ENCODE measurements at regions not wholly inside any gene's neighbourhood (a gene's known extent, or its start where the extent isn't known, plus 50 kb on each side); places are given as distances from the start of the nearest gene placed in this dataset.
"Not testable (repeated sequence)": the region's sequence is repeated elsewhere in the genome, so short reads cannot be mapped to it uniquely, and the experiment has no call there.

GRCh38 chr10:83764666-83765065, 374.6 kb upstream of the GHITM start:
- no peak overlapping the region for H3K4me3 ChIP-seq (ENCODE audit: low read depth, low read length)
- TF ChIP-seq, protein P1, sequence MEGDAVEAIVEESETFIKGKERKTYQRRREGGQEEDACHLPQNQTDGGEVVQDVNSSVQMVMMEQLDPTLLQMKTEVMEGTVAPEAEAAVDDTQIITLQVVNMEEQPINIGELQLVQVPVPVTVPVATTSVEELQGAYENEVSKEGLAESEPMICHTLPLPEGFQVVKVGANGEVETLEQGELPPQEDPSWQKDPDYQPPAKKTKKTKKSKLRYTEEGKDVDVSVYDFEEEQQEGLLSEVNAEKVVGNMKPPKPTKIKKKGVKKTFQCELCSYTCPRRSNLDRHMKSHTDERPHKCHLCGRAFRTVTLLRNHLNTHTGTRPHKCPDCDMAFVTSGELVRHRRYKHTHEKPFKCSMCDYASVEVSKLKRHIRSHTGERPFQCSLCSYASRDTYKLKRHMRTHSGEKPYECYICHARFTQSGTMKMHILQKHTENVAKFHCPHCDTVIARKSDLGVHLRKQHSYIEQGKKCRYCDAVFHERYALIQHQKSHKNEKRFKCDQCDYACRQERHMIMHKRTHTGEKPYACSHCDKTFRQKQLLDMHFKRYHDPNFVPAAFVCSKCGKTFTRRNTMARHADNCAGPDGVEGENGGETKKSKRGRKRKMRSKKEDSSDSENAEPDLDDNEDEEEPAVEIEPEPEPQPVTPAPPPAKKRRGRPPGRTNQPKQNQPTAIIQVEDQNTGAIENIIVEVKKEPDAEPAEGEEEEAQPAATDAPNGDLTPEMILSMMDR (IDR thresholded peaks at IDR 0.05; ENCODE audit: insufficient read depth, low read depth, low read length, missing control alignments): no peak
- DNase-seq (ENCODE audit: low read depth): no peak

GRCh38 chr10:83765731-83766130, 373.6 kb upstream of the GHITM start:
- DNase-seq (ENCODE audit: low read depth): no peak
- H3K4me3 ChIP-seq (ENCODE audit: low read depth, low read length): no peak overlapping the region
- TF ChIP-seq, protein P1 (IDR thresholded peaks at IDR 0.05; ENCODE audit: insufficient read depth, low read depth, low read length, missing control alignments): no peak

GRCh38 chr10:83769281-83769820, 370.0 kb upstream of the GHITM start:
- TF ChIP-seq, protein P1 (IDR thresholded peaks at IDR 0.05; ENCODE audit: insufficient read depth, low read depth, low read length, missing control alignments): no peak
- DNase-seq (ENCODE audit: low read depth): no peak
- no peak overlapping the region for H3K4me3 ChIP-seq (ENCODE audit: low read depth, low read length)

- not testable (repeated sequence) for DNase-seq (ENCODE audit: low read depth); H3K4me3 ChIP-seq (ENCODE audit: low read depth, low read length)
These were observed 352.6 kb upstream of the GHITM start for GRCh38 chr10:83786701-83787100.

- TF ChIP-seq, protein P1 (IDR thresholded peaks at IDR 0.05; ENCODE audit: insufficient read depth, low read depth, low read length, missing control alignments): peak; percentile 29
- H3K4me3 ChIP-seq (ENCODE audit: low read depth, low read length): no peak overlapping the region
- no peak for DNase-seq (ENCODE audit: low read depth)
These were observed 337.3 kb upstream of the GHITM start for GRCh38 chr10:83801983-83802382.

GRCh38 chr10:83806717-83807116, 332.6 kb upstream of the GHITM start:
- H3K4me3 ChIP-seq (ENCODE audit: low read depth, low read length): no peak overlapping the region
- no peak for DNase-seq (ENCODE audit: low read depth)
- TF ChIP-seq, protein P1 (IDR thresholded peaks at IDR 0.05; ENCODE audit: insufficient read depth, low read depth, low read length, missing control alignments): no peak

GRCh38 chr10:83809001-83809400, 330.3 kb upstream of the GHITM start:
- no peak for DNase-seq (ENCODE audit: low read depth)
- TF ChIP-seq, protein P1 (IDR thresholded peaks at IDR 0.05; ENCODE audit: insufficient read depth, low read depth, low read length, missing control alignments): no peak
- no peak overlapping the region for H3K4me3 ChIP-seq (ENCODE audit: low read depth, low read length)
